Right cardiac atrium (tissue), 5 donors: ENCODE measurements at regions not wholly inside any gene's neighbourhood (a gene's known extent, or its start where the extent isn't known, plus 50 kb on each side); places are given as distances from the start of the nearest gene placed in this dataset.

Experiments used
- ATAC-seq, 2 donors: fragments of 200-7000 bp; cut with Tn5 transposase; one replicate each; pipeline versions ENCODE4 v1.8.0 to v1.9.1; 2020; ENCODE audit warnings: moderate library complexity in 2 of 2, mild to moderate bottlenecking in 1 of 2
- DNase-seq, 3 donors: peaks; one replicate each; pipeline ENCODE4 v3.0.0-alpha.2; 2020
- H3K27ac ChIP-seq: one replicate; pipeline ENCODE4 v1.5.1; 2013; ENCODE audit warnings: mild to moderate bottlenecking, low read length, control low read depth, moderate library complexity
- H3K27me3 ChIP-seq: one replicate; pipeline ENCODE4 v1.6.1; 2013; ENCODE audit not compliant: control insufficient read depth, insufficient read depth
- H3K4me1 ChIP-seq: one replicate; pipeline ENCODE4 v1.6.1; 2013; ENCODE audit warnings: low read length; ENCODE audit not compliant: control insufficient read depth, insufficient read depth
- H3K4me3 ChIP-seq: one replicate; pipeline ENCODE4 v1.5.1; 2013; ENCODE audit warnings: low read length, control low read depth
- H3K9me3 ChIP-seq: one replicate; pipeline ENCODE4 v1.6.1; 2013; ENCODE audit warnings: low read length; ENCODE audit not compliant: control insufficient read depth
- WGBS: extraction: QIAGEN DNeasy Blood & Tissue Kit; methylation state at CpG from one replicate; pipeline ENCODE4 v1.1.7; 2013; 5-methylcytosine and 5-hydroxymethylcytosine counted together
- intact Hi-C, 4 donors: fragments of 100-400 bp; cut with DNase I; formaldehyde crosslinking; loops; one replicate each; pipeline versions ENCODE4 v1.11.0 to v1.14.0; 2022 to 2023
- donor health status: healthy with polysubstance abuse.
- donor health status: DM: no; HTN: yes; CAD: no.
- donor health status: DM: no; HTN: no; CAD: no.
- donor health status: DM: no; HTN: yes; CAD: no; lungs with severe emphysema.
- donor health status: DM: yes; HTN: yes; CAD: no.

DNA sequence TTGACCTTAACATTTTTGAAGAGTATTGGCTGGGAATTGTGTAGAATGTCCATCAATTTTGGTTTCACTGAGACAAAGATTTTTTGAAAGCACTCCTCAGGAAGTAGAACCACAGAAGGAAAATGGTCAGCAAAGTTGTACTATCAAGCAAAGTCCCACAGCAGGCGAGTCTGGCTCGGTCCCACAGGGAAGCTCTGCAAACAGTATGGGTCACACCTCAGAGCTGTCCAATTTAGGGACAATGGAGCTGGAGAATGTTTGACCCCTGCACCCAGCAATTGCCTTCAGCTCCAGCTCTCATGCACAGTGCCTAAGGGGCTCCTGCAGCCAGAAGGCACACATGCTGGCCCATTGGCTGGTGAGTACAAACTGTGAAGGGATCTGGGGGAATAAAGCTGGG is 147.0 kb downstream of the MAFB start:
- H3K4me1 ChIP-seq, result no peaks in the 10 kb centered on the region
- ATAC-seq (no peak), DNase-seq (no peak)
- 60% methylated on average over 2 of the region's 2 CpGs for WGBS
- no peaks in the 10 kb centered on the region for H3K27me3 ChIP-seq
- H3K4me3 ChIP-seq, result no peak overlapping the region
- intact Hi-C loops, result no loop called here
- H3K9me3 ChIP-seq, result no peaks in the 10 kb centered on the region
- no peak overlapping the region for H3K27ac ChIP-seq

DNA sequence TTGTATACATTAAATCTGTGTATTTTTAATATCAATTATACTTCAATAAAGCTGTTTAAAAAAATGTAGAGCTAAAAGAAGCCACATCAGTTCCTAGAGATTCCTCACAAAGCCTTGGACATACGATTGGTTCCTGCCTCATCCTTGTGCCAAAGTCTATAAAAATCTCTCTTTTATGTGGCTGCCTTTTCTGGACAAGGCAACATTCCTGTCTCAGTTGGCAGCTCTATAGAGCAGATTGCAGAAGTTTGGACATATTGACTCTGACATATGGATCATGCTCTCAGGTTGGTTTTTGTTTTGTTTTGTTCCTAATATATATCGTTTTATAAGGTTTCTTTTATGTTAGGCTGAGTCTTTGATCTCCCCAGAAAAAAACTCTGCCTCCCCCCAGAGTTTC is 148.9 kb downstream of the MAFB start:
- no peak overlapping the region for H3K4me3 ChIP-seq
- no peaks in the 10 kb centered on the region for H3K27me3 ChIP-seq
- 46% methylated on average over 2 of the region's 2 CpGs for WGBS
- intact Hi-C loops, result no loop called here
- no peaks in the 10 kb centered on the region for H3K4me1 ChIP-seq
- H3K9me3 ChIP-seq, result no peaks in the 10 kb centered on the region
- H3K27ac ChIP-seq, result no peak overlapping the region
- DNase-seq (no peak), ATAC-seq (no peak)

DNA sequence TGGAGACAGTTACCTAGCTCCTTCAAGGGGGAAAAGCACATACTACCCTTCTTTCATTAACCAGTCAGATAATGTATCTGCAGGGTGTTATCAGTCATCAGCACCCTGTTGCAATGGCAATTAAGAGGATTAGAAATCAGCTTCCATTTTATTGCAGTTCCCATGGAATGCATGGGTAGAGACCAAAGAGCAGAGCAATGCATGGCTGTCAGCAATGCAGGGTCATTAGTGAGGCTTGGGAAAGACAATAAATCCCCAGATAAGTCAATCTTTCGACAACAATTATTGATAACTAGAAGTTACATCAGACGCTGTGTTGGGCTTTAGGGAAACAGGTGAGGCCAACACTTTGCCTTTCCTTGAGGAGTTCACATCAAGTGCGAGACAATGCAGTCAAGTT is 150.9 kb downstream of the MAFB start:
- 79% methylated on average over 3 of the region's 3 CpGs for WGBS
- DNase-seq, result no peak

DNA sequence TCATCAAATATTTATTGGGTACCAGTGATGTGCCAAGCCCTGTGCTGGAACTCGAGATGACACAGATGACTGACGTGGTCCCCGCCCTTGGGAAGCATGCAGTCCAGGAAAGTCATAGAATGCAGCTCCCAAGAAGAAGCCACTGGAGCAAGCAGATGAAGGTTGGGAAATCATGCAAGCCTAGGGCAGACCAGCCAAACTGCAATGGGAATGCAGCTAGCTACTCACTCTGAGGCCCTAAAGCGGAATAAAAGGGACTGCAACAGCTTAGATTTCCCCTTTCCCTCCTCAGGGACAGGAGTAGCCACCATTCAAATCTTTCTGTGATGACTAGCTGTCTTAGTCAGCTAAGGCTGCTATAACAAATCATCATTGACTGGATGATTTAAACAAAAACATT is 152.2 kb downstream of the MAFB start:
- no peaks in the 10 kb centered on the region for H3K27me3 ChIP-seq
- ATAC-seq (no peak), DNase-seq (no peak)
- peaks cover 2% of the 10 kb centered on the region for H3K9me3 ChIP-seq
- no peak overlapping the region for H3K27ac ChIP-seq
- intact Hi-C loops, result no loop called here
- H3K4me3 ChIP-seq, result no peak overlapping the region
- H3K4me1 ChIP-seq, result no peaks in the 10 kb centered on the region
- WGBS, result 69% methylated on average over 4 of the region's 4 CpGs

More for the DNA sequence above, 150.9 kb downstream of the MAFB start:
- intact Hi-C loops, result no loop called here
- H3K27ac ChIP-seq, result no peak overlapping the region
- no peak for ATAC-seq
- H3K4me3 ChIP-seq, result no peak overlapping the region
- no peaks in the 10 kb centered on the region for H3K4me1 ChIP-seq
- H3K9me3 ChIP-seq, result no peaks in the 10 kb centered on the region
- no peaks in the 10 kb centered on the region for H3K27me3 ChIP-seq

DNA sequence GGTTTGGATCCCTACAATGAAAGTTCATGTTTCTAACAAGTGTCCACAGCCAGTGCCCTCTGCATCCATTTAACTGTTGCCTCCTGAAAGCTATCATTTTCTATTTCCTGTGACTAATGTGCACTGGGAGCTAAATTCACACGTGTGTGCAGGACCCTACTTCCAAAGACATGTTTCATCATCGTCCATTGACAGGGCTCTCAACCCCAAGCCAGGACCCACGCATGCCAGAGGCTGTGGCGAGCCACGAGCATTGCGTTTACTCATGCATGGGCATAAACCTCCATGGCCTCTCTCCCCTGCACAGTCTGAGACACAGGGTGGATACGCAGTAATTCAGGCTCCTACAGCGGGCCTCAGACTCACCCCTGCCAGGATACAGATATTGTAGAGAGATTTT is 153.2 kb downstream of the MAFB start:
- no peaks in the 10 kb centered on the region for H3K27me3 ChIP-seq
- 81% methylated on average over 8 of the region's 8 CpGs for WGBS
- ATAC-seq, result no peak
- intact Hi-C loops, result no loop called here
- no peaks in the 10 kb centered on the region for H3K4me1 ChIP-seq
- no peak overlapping the region for H3K4me3 ChIP-seq
- no peak for DNase-seq
- H3K9me3 ChIP-seq, result peaks cover 2% of the 10 kb centered on the region
- no peak overlapping the region for H3K27ac ChIP-seq

DNA sequence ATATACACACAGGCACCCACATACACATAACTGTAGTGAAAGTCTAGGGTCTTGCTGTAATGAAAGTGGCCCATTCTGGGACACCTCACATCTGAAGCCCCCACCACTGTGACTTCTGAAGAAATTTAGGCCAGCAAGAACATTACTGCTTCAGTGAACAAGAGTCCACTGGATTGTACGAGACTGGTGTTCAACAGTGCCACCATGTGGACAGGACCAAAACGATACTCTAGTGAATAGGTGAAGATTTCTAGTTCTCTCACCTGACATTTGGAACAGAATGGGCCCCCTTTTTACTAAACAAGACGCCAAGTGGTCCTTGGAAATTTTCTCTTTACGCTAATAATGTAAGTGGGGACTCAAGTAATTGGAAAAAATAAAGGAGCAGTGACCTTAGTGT is 156.9 kb downstream of the MAFB start:
- WGBS, result 61% methylated on average over 4 of the region's 4 CpGs
- no peak overlapping the region for H3K27ac ChIP-seq
- DNase-seq (no peak), ATAC-seq (no peak)
- no peaks in the 10 kb centered on the region for H3K4me1 ChIP-seq
- intact Hi-C loops, result no loop called here
- peaks cover 2% of the 10 kb centered on the region for H3K9me3 ChIP-seq
- H3K27me3 ChIP-seq, result no peaks in the 10 kb centered on the region
- no peak overlapping the region for H3K4me3 ChIP-seq

DNA sequence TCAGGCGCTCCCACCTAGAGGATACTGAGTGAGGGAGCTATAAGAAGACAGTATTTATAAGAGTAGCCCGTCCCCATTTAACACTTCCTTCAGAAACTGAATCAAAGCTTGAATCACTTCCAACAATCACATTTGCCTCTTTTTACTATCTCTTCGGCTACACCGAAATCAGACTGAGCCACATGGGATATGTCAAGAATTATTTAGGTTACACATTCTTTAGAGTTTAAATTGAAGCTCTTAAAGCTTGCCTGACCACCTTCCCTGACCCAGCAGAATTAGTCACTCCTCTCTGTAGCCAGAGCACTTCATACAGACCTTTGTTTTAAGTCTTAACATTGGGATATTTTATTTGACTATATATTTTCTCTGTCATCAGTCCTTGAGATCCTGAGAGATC is 163.7 kb downstream of the MAFB start:
- Histone ChIP-seq H3K4me3 (no peak overlapping the region), H3K27me3 (no peaks in the 10 kb centered on the region), H3K9me3 (peaks cover 3% of the 10 kb centered on the region), H3K27ac (no peak overlapping the region), H3K4me1 (no peaks in the 10 kb centered on the region)
- DNase-seq (no peak), ATAC-seq (no peak)
- 52% methylated on average over 4 of the region's 4 CpGs for WGBS
- intact Hi-C loops, result no loop called here

DNA sequence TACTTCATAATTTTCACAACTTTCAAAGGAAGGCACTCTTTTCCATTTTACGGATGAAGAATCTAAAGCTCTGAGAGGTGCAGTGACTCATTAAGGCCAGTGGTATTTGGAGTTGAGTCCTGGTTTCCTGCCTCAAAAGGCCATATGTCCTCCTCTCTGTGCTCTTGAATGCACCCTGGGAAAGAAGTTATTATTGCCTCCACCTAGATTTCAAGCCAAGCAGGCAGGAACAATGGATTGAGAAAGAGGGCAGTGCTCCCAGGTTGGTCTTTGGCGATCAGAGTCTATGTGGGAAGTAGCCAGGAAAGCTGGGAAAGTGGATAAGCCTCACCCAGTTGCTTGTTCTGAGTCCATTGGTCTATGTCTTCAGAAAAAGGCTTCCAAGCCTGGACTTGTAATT is 165.0 kb downstream of the MAFB start:
- no peak overlapping the region for H3K4me3 ChIP-seq
- no peaks in the 10 kb centered on the region for H3K4me1 ChIP-seq
- intact Hi-C loops, result no loop called here
- H3K27me3 ChIP-seq, result no peaks in the 10 kb centered on the region
- 93% methylated on average over 2 of the region's 2 CpGs for WGBS
- ATAC-seq (no peak), DNase-seq (no peak)
- peaks cover 3% of the 10 kb centered on the region for H3K9me3 ChIP-seq
- no peak overlapping the region for H3K27ac ChIP-seq

DNA sequence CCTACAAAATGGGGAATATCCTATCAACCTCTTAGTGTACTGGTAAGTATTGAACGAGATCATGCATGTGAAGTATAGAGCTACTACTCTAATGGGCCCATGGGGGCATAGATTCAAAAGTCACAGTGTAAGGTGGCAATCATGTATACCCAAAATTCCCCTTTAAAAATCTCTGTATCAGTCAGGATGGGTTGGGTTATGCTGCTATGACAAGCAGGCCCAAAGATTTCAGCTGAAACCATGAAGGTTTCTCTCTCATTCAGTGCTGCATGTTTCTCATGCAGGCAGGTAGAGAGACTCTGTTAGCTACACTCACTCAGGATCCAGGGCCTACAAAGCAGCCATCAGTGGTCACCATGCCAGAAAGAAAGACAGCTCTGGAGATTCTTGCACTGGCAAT is 166.6 kb downstream of the MAFB start:
- H3K9me3 ChIP-seq, result peaks cover 3% of the 10 kb centered on the region
- 83% methylated on average over 1 of the region's 1 CpG for WGBS
- intact Hi-C loops, result no loop called here
- no peak for DNase-seq
- no peak overlapping the region for H3K27ac ChIP-seq
- no peak overlapping the region for H3K4me3 ChIP-seq
- ATAC-seq, result no peak
- H3K4me1 ChIP-seq, result no peaks in the 10 kb centered on the region
- H3K27me3 ChIP-seq, result no peaks in the 10 kb centered on the region

DNA sequence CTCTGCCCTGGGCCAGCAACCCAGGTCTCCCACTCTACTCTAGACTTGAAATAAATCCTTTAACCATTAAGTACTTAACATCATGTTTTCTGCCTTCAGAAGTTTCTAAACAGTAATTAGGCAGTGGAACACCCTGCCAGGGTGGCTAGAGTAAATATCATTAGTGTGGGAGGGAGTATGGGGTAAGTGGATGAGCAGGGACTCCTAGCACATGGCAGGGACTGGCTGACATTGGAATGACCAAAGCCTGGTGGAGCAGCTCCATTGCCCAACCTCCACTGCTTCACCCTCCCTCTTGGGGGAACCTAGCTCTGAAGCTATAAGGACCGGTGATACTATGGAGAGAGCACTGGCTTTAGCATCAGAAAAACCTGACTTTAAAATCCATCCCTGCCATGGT is 167.1 kb downstream of the MAFB start:
- H3K27me3 ChIP-seq, result no peaks in the 10 kb centered on the region
- H3K4me1 ChIP-seq, result no peaks in the 10 kb centered on the region
- H3K9me3 ChIP-seq, result peaks cover 3% of the 10 kb centered on the region
- WGBS, result 98% methylated on average over 1 of the region's 1 CpG
- intact Hi-C loops, result no loop called here
- H3K4me3 ChIP-seq, result no peak overlapping the region
- no peak overlapping the region for H3K27ac ChIP-seq
- DNase-seq (no peak), ATAC-seq (no peak)

DNA sequence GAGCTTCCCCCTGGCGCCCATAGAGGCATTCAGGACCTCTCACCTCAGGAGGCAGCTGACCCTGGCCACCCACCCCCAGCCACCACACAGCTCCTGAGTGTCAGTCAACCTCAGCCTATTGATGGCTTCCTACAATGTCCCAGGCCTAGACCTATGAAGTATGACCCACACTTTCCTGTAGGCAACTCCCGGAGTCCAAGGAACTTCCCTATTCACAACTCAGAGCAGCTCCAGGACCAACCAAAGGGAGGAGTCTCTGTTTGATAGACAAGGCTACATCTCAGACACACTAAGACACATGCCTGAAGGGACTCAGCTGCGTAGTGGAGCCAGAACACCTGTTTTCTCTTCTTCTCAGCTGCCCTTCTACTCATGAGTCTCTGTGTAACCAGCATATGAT is 169.1 kb downstream of the MAFB start:
- no peak overlapping the region for H3K27ac ChIP-seq
- peaks cover 3% of the 10 kb centered on the region for H3K9me3 ChIP-seq
- intact Hi-C loops, result no loop called here
- DNase-seq, result no peak
- no peak overlapping the region for H3K4me3 ChIP-seq
- H3K27me3 ChIP-seq, result no peaks in the 10 kb centered on the region
- WGBS, result 78% methylated on average over 3 of the region's 3 CpGs
- no peak for ATAC-seq
- no peaks in the 10 kb centered on the region for H3K4me1 ChIP-seq

DNA sequence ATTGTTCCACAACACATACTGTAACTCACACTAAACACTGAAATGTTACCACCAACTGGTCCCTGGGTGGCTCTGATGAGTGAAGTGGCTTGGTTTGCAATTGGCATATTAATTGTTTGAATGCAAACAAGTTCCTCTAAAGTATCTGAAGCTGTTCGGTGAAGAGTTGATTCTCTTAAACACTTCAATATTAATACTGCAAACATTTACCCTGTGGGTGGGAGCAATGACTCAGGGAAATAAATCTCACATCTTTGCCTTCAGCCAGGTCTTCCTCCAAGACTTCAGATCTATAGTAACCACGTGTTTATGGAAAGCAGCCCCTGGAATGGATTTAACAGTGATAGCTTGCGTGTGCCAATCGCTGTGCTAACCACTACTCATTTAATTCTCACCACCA is 176.0 kb downstream of the MAFB start:
- DNase-seq, result no peak
- Histone ChIP-seq H3K4me3 (no peak overlapping the region), H3K9me3 (no peaks in the 10 kb centered on the region), H3K4me1 (no peaks in the 10 kb centered on the region), H3K27ac (no peak overlapping the region), H3K27me3 (no peaks in the 10 kb centered on the region)
- ATAC-seq, result no peak
- intact Hi-C loops, result no loop called here
- 85% methylated on average over 4 of the region's 4 CpGs for WGBS
